Sigmoid colon (tissue), 3 donors: ENCODE measurements at regions not wholly inside any gene's neighbourhood (a gene's known extent, or its start where the extent isn't known, plus 50 kb on each side); places are given as distances from the start of the nearest gene placed in this dataset.

Experiments
- POLR2A ChIP-seq, 2 donors: fragments of 450-650 bp; IDR thresholded peaks; one replicate each; pipeline ENCODE4 v1.6.1; 2016; ENCODE audit warnings: antibody characterized with exemption in 2 of 2, mild to moderate bottlenecking in 2 of 2, moderate library complexity in 2 of 2
- TF ChIP-seq, protein P1 (sequence below), 4 experiments: fragments of 450-650 bp in 3 of 4; fragments of 200-600 bp in 1 of 4; IDR thresholded peaks; one replicate each; pipeline ENCODE4 v1.5.1; 2016 to 2019; ENCODE audit warnings: antibody characterized with exemption in 4 of 4, mild to moderate bottlenecking in 3 of 4, moderate library complexity in 2 of 4

GRCh38 chr7:125547505-125547904 is 617.9 kb upstream of the POT1 start:
- TF ChIP-seq, protein P1, sequence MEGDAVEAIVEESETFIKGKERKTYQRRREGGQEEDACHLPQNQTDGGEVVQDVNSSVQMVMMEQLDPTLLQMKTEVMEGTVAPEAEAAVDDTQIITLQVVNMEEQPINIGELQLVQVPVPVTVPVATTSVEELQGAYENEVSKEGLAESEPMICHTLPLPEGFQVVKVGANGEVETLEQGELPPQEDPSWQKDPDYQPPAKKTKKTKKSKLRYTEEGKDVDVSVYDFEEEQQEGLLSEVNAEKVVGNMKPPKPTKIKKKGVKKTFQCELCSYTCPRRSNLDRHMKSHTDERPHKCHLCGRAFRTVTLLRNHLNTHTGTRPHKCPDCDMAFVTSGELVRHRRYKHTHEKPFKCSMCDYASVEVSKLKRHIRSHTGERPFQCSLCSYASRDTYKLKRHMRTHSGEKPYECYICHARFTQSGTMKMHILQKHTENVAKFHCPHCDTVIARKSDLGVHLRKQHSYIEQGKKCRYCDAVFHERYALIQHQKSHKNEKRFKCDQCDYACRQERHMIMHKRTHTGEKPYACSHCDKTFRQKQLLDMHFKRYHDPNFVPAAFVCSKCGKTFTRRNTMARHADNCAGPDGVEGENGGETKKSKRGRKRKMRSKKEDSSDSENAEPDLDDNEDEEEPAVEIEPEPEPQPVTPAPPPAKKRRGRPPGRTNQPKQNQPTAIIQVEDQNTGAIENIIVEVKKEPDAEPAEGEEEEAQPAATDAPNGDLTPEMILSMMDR (IDR thresholded peaks at IDR 0.05): no peak
- no peak for TF ChIP-seq POLR2A (IDR thresholded peaks at IDR 0.05)
